GM21367 (cell line): ENCODE measurements at regions not wholly inside any gene's neighbourhood (a gene's known extent, or its start where the extent isn't known, plus 50 kb on each side); places are given as distances from the start of the nearest gene placed in this dataset.
"Not testable (repeated sequence)": the region's sequence is repeated elsewhere in the genome, so short reads cannot be mapped to it uniquely, and the experiment has no call there.

Source experiments
- ATAC-seq: cut with Tn5 transposase; IDR thresholded peaks from one replicate; pipeline ENCODE4 v1.9.1; 2021; ENCODE audit not compliant: unreplicated experiment

DNA sequence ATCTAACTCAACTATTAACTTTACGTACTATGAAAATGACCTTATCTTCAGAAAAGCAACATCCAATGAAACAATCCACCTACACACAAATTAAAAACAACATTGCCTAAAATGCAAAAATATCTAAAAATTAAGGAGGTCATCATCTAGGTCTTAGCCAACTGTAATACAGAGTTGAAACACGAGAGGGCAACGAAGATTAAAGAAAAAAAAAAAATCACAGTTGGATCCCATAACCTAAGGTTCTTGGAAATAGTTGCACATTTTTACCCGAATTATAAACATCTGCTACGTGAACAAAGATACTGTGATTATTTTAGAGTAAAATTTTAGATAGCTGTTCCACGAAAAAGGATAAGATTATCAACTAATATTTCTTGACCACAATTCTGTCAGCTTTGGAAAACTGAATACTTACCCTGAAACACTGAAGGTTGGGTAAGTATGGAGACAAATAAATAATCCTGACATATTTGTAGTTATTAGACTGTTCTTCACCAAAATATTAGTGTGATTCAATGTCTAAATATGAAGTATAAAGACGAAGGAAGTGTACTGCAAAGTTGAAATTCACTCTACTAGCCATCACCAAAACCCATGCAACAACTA, 88.0 kb upstream of the AK4 start:
- no peak for ATAC-seq

DNA sequence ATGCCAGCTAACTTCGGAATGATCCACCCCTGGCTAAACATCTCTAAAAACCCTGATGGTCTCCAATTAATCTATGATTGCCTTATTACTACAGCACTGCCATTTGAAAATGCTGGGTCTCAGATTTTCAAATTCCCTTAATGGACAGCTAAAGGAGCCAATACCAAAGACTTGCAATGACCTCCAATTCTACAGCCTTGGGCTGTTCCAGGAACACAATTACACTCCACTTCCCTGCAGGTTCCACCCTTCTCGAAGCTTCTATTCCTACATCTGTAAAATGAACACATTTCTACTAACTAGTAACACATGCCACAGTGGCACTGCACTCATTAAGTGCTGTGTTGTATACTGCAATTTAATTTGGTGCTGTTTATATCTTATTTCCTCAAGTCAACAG, 85.7 kb upstream of the AK4 start:
- no peak for ATAC-seq

DNA sequence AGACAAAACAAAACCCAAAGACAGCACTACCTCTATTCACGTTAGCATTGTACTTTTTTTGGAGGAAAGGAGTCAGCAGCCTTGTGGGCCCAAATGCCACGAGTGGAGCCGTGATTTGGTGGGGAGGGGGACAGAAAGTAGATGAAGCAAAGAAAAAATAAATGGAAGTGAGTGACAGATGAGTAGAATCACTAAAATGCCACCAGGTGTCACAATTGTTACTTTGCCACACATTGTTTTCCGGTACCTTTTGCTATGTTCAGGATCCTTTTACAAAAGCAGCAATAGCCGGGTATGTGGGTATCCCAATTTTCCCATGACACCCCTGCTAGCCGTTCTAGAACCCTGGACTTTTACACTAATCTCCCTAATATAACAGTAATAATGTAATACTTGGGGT, 85.0 kb upstream of the AK4 start:
- ATAC-seq: no peak

DNA sequence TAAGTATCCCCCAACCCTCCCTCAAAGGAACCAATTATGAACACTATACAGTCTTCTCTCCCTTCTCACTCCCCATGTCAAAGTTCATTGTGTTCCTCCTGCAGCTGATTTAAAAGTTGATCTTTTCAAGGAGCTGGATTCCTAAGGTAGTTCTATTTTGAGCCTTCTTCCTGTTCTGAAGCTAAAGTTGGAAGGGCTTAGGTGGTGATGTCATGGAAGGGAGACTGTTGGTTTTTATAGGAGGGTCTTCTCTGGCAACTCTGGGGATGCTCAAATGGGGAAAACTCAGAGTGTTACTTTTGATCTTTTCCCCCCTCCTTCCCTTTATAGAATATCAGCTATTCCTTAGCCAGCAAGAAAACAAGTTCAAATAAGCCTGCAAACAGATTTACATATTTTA, 83.0 kb upstream of the AK4 start:
- ATAC-seq: no peak

DNA sequence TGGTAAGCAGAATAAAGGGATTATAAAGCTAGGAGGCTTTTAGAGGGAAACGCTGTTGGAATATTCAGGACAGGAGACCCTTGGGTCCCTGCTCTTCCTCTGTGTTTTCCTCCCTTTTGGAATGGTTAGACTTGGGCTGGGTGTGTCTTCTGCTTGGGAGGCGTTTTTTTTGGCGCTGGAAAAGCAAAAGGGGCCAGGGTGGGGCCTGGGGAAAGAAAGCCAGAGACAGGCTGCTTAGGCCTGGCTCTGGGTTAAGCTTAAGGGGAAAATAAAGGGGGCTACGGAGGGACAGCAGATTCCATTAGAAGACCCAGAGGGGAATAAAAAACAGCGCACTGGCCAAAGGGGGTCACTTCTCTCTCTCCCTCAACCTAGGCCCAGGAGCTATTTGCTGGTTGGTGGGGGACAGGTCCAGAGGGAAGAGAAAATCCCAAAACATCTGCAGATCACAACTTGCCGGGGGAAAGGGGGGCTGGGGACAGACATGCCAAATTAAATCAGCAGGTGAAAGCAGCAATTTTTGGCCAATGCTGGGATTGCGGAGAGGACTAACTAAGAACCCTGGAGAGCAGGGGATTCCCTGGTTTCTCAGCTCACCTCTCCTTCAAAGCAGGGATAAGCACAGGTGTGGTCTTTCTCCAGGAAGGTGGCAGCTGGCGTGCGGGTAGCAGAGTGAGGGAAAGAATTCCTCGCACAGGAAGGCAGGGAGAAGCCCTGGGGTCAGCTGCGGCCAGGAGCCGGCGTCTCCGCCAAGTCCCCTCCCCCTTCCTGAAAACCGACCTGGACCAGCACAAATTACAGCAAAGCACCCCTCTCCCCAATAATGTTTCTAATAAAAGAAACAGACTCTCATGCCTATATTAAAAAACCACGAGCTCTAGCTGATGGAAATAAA, 82.2 kb upstream of the AK4 start:
- ATAC-seq: no peak

DNA sequence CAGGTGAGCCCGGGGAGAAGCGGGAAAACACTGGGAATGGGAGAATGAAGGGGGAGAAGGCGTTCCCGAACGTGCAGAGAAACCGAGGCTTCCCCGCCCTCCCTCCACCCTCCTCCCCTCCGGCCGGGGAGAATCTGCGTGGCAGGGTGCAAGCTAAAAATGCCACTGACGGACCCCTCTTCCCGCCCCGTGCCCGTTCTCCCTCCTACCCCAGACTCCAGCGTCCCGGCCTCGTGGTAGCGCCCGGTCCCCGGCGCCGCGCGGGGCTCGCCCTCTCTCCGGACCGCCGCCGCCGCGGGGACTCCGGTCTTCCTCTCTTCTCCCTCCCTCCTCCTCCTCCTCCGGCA, 81.6 kb upstream of the AK4 start:
- ATAC-seq: no peak

DNA sequence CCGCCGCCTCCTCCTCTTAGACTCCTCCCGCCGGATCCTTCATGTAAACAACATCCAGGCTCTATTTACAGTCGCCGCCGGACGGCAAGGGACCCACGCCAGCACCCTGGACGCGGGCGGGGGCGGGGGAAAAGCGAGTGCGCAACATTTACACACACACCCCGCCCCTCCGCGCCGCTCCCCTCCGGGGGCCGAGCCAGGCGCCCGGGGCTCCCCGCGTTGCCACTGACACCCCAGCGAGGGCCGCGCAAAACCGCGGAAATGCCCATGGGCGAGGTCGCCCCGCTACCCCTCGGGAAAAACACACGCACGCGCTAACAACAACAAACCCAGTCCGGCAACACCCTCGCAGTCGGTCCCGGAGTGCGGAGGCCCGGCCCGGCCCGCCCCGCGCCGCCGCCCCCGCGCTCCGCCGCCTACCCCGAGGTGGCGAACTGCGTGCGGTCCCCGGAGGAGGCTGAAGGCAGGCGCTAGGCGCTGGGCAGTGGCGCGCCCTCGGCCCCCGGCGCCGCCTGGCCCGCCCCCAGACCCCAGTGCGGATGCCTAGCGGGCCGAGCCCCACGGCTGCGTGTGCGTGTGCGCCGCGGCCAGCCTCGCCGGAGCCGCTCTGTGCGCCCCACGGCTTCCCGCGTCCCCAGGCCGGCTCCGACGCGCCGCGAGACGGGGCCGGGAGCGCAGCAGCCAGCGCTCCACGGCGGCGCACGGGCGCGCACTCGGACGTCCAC, 81.1 kb upstream of the AK4 start:
- ATAC-seq: peak; percentile 36

DNA sequence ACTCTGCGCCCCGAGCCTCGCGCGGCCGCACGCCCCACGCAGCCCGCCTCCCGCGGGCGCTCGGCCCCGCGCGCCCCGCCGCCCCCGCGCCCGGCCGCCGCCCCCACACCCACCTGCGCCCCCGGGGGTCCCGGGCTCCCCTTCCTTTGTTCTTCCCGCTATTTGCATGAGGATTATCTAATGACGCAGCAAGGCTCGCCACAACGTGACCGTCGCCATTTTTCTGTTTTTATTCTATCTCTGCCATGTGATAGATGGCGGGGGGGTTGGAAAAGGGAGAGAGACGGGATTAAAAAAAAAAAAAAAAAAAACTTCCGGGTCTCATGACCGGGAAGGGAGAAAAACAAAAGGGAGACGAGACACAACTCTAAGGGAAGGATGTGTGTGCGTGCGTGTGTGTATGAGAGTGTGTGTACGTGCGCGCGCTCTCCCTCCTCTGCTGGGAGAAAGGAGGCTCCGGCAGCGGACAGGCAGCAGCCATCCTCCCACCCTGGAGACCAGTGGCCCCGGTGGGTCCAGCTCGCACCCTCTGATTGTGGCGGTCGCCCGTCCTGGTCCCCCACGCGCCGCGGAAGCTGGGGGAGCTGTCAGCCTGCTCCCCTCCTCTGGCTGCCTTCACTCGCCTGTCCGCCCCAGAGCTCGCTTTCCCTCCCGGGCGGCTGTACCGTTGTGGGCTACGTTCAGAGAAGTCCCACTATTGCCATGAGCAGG, 80.4 kb upstream of the AK4 start:
- peak; percentile 31 for ATAC-seq

DNA sequence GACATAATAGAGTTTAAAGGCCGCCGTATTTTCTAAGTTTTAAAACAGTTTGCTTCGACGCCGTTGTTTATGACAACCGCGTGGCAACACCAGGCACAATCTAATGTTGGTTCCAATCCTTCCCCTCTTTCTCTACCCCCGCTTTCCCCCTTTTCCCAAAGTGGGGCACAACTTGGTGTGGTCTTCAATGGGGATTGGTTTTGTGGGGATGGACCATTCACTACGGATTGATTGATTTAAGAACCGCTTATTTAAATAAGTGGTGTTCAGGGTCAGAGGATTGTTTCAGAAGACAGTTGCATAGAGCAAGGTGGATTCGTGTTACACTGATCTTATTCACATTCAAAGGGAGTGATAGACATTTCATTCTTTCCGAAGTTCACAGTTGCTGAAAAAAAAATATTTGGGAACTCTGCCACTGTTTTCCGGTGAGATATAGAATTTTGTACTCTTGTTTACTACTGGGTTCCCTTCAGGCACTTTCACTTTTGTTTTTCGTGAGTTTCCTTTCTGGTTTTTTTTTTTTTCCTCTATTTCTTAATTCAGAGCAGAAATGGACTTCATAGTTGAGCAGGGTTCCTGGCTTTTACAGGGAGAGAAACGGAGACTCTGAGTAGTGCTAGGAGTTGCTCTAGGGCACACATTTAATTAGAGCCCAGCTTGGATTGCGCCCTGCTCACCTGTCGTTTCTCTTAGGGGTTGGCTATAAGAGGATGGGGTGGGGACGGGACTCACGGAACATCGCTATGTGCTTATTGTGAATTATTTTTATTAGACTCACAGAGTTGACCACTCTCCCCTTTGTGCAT, 79.6 kb upstream of the AK4 start:
- peak; percentile 15 for ATAC-seq

DNA sequence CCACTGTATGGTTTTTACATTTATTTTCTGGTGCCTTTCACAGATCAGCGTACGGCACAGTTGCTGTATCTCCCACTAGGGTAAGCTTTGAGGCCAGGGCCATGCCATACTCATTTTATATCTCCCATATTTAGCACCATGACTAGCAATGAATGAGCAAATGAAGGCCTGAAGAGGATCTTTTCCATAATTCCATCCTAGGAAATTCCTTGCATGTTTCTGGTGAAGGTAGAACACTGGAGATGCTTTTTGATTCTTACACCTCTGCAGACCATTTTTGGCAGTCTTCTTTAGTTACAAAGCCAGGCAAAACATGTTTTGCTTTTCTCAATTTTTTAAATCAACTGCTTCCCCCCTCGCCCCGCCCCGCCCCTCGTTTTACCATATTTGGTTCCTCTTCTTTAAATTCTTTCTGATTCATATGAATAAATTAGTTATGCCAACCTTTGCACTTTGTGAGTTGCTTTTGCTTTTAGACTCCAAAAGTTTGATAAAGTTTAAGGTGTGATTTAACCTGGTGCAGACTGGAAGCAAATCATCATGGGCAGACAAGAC, 78.9 kb upstream of the AK4 start:
- ATAC-seq: no peak

DNA sequence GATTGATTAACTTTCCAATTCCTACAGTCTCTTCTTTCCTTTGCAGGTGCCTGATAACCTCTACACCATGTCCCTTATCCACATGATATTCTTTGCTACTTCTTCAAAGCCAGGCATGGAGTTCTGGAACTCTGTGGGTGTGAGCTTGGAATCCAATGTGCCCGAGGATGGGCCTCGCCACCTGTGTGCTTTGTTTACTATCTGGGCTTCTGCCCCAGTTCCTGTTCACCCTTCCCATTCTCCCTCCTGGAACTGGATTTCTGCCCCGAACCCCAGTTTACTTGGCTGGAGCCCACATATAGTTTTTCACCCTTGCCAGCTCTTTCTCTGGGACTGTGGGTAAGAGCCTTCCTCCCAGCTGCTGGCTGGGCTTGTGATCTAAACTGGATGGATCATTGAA, 75.2 kb upstream of the AK4 start:
- no peak for ATAC-seq

DNA sequence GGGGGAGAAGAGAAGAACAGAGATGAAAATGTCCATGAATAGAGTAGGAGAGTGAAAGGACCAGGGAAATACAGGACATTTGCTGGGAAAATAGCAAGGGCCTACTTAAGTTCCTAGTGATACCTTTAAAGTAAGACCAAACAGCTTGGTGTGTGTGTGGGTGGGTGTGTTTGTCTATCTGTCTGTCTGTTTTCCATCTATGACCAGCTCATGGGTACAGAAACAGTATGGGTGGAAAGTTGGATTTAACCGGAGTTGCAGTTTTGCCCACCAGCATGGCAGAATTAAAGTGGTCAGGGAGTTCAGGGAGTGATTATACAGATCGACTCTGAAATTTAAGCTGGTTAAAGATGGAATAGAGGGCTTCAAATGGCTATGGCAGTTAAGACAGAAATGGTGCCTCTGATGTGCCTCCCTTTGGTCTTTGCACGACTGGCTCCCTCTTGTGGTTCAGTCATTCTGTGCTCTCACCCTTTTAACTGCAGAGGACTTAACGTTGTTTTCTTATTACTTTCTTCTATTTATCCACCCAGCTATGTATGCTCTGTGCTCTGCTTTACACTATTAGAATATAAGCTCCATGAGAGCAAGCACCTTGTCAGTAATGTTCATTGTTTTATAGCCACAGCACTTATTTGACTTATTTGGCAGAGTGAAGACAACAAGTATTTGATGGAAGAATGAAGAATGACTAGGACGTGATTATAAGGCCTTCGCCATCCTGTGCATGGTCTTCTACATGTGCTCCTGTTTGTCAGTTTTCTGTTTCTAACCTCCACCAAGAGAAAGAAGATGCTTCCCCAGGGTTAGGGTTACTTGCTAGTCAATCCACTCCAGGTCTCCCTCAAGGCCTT, 72.7 kb upstream of the AK4 start:
- ATAC-seq: peak; percentile 88

DNA sequence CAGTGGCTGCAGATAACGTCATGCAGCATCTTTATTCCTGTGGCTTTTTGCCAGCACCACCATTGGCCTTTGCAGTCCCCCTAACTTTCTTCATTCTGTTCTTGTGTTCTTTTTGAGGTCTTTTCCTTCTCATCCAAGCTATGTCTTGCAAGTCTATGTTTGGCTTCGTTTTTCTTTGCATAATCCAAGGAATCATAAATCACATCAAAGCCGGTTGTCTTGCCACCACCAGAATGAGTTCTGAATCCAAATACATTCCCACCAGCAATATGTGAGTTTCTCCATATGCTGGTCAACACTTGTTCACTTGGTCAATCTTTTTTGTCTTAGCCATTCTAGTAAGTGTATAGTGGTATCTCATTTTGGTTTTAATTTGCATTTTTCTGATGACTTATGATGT, 70.6 kb upstream of the AK4 start:
- ATAC-seq: no peak

DNA sequence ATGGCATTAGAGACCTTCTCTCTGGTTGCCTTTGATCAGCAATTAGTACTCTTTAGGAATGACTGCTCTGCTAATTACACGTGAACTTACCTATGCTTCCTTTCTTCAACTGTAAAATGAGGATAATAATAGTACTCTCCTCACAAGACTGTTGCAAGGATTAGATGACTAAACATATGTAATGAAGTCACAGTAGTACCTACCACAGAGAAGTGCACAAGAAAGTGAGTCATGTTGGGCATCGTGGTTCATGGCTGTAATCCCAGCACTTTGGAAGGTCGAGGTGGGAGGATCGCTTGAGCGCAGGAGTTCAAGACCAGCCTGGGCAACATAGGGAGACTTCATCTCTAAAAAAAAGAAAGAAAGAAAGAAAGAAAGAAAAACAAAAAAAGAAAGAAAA, 68.1 kb upstream of the AK4 start:
- ATAC-seq: no peak

DNA sequence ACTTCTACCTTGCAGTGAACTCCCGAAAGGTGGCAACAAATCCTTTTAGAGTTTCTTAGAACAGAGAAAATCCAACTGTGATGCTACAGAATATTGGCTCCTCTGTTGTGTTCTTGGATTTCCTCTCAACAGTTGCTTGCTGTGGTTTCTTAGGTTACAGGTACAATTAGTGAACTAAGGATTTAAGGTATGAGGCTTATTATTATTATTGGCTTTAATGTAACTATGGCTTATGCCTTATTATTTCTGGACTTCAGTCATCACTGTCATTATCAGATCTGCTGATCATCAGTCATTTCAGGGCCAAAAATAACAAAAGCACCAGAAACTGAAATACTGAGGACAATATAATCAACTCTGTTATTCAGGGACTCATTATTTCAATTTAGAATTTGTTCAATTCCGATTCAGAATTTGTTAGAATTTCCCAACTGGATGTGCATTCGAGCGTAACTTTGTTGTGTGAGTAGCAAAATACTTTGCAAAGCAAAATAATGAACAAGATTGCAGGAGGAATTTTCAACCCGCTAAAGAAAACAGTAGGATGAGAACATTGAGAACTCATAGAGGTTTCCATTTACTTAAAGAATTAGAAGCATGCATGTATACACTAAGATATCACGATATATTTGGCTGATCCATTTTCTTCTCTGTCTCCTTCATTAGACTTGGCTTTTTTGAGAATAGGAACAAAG, 65.5 kb upstream of the AK4 start:
- no peak for ATAC-seq

DNA sequence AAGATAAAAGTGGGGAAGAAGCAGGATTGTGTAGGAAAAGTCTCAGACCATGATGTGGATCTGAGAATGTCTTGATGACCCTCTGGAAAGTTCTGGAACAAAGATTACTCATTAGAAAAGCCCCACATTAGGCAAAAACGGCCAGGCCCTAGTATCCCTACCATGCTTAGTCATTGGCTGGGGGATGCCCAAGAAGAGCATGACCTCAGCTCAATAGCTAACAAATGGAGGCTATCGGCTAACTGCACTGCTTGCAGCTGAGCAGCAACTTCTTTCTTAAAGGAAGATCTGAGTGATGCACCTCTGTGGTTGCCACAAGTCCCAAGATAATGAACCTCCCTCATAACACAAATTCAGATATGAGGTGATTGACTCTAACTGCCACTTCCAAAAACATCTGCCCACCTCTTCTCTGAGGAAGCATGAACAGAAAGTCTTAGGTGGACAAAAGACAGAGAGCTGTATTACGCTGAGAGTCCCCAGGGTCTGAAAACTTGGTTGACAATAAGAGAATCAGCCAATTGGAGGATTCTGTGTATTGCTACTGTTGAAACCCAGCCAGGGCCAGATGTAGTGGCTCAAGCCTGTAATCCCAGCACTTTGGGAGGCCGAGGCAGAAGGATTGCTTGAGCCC, 64.6 kb upstream of the AK4 start:
- peak; percentile 66 for ATAC-seq

DNA sequence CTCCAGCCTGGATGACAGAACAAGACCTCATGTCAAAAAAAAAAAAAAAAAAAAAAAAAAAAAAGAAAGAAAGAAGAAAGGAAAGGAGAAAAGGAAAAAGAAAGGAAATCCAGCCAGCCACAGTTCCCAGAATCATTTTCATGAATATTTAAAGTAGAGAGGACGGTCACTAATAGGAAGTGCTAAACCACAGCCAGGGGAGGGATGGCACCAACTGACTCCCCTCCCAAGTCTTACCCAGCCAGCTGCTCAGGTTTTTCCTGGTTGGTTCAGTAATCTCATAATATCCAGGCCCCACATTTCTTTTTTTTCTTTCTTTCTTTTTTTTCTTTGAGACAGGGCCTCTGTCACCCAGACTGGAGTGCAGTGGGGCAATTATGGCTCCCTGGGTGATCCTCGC, 63.9 kb upstream of the AK4 start:
- no peak for ATAC-seq

DNA sequence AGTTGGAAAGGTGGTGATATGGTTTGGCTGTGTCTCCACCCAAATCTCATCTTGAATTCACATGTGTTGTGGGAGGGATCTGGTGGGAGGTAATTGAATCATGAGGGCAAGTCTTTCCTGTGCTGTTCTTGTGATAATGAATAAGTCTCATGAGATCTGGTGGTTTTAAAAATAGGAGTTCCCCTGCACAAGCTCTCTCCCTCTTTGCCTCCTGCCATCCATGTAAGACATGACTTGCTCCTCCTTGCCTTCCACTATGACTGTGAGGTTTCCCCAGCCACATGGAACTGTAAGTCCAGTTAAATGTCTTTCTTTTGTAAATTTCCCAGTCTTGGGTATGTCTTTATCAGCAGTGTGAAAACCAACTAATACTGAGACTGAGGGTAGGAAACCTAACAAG, 60.5 kb upstream of the AK4 start:
- not testable (repeated sequence) for ATAC-seq
